Fibroblast of mammary gland (primary cell): ENCODE measurements at regions not wholly inside any gene's neighbourhood (a gene's known extent, or its start where the extent isn't known, plus 50 kb on each side); places are given as distances from the start of the nearest gene placed in this dataset.

Source experiments
- DNase-seq: peaks from one replicate; pipeline ENCODE4 v3.0.0-alpha.2; 2010; ENCODE audit warnings: low read depth
- H3K4me3 ChIP-seq: 2 replicates; pipeline ENCODE4 v1.5.1; 2011; ENCODE audit warnings: low read depth, mild to moderate bottlenecking, low read length, moderate library complexity; ENCODE audit not compliant: control insufficient read depth
- TF ChIP-seq, protein P1 (sequence below): conservative IDR thresholded peaks from 2 replicates; pipeline ENCODE4 v1.5.1; 2011; ENCODE audit warnings: low read depth, low read length, inconsistent platforms; ENCODE audit not compliant: control insufficient read depth, insufficient read depth

DNA sequence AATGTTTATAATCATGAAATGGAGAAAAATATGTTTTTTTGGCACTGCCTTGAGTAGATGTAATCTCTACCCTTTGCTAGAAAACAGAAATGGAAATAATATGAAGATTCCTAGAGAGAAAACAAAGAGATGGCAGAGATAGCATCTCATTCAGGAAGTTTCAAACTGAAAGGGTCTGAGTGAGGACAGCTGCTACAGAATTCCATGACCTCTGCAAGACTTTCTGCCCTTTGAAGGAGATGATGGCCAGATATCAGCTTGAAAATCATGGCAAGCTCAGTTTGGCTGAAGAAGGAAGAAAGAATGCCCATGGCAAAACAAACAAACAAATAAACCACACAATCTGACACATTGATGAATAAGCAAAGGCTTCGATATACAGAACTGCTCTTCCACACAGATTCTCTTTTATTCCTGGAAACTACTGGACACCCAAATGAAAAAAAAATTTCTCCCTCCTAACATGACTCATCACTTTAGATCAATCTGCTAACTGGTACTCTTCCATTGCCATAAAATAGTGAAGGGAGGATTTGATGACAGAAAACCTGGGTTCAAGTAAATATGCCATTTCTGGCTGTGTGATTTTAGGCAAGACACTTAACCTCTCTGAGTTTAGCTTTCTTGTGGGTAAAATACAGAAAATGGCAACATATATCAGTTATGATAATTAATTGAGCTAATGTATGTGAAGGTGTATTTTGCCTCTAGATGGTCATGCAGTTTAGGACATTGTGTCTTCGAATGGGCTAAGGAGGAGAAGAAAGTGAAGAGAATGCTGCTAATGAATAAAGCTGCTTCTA lies 105.9 kb upstream of the SPACA1 start:
- TF ChIP-seq, protein P1, sequence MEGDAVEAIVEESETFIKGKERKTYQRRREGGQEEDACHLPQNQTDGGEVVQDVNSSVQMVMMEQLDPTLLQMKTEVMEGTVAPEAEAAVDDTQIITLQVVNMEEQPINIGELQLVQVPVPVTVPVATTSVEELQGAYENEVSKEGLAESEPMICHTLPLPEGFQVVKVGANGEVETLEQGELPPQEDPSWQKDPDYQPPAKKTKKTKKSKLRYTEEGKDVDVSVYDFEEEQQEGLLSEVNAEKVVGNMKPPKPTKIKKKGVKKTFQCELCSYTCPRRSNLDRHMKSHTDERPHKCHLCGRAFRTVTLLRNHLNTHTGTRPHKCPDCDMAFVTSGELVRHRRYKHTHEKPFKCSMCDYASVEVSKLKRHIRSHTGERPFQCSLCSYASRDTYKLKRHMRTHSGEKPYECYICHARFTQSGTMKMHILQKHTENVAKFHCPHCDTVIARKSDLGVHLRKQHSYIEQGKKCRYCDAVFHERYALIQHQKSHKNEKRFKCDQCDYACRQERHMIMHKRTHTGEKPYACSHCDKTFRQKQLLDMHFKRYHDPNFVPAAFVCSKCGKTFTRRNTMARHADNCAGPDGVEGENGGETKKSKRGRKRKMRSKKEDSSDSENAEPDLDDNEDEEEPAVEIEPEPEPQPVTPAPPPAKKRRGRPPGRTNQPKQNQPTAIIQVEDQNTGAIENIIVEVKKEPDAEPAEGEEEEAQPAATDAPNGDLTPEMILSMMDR = no peak
- DNase-seq = peak; percentile 5

GRCh38 chr6:87939776-87940175 lies 107.9 kb upstream of the SPACA1 start:
- TF ChIP-seq, protein P1 = no peak
- DNase-seq = no peak
- H3K4me3 ChIP-seq = no peak overlapping the region

More for the DNA sequence above, 105.9 kb upstream of the SPACA1 start:
- H3K4me3 ChIP-seq = no peak overlapping the region

DNA sequence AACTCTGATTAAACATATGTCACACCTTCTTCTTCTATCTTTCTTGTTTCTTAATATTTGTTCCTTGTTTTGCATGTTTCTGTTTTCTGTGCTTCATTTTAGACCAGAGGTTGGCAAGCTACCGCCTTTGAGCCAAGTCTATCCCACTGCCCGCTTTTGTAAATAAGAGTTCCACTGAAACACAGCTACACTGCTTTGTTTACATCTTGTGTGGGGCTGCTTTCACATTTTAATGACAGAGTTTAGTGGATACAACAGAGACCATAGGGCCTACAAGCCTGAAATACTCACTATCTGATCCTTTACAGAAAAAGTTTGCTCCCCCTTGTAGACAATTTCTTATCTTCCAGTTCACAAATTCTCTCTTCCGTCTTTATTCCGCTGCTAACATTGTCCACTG lies 109.4 kb upstream of the SPACA1 start:
- DNase-seq = no peak
- no peak overlapping the region for H3K4me3 ChIP-seq
- TF ChIP-seq, protein P1 = no peak

- no peak for DNase-seq
- TF ChIP-seq, protein P1 = no peak
- H3K4me3 ChIP-seq = no peak overlapping the region
These were observed 111.6 kb upstream of the SPACA1 start for GRCh38 chr6:87936065-87936464.

DNA sequence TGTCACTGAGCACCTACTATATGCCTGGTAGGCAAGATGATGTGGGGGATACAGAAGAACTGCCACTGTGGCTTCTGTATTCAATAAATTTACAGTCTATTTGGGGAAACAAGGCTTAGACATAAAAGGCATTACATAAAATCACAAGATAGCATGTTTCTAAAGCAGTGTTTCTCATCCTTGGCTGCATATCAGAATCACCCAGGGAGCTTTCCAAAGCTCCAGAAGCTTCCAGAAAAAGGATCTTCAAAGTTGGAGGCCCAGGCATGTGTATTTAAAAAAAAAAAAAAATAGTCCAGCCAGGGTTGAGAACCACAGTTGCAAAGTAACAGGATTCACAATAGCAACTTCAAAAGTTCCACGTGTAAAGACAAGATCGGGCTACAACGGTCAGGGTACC lies 112.4 kb upstream of the SPACA1 start:
- no peak for DNase-seq
- no peak overlapping the region for H3K4me3 ChIP-seq
- TF ChIP-seq, protein P1 = no peak

- no peak for DNase-seq
- H3K4me3 ChIP-seq = no peak overlapping the region
- TF ChIP-seq, protein P1 = no peak
These were observed 115.3 kb upstream of the SPACA1 start for GRCh38 chr6:87932361-87932760.
